ENCODE measurements at regions not wholly inside any gene's neighbourhood (a gene's known extent, or its start where the extent isn't known, plus 50 kb on each side); places are given as distances from the start of the nearest gene placed in this dataset.

DNA sequence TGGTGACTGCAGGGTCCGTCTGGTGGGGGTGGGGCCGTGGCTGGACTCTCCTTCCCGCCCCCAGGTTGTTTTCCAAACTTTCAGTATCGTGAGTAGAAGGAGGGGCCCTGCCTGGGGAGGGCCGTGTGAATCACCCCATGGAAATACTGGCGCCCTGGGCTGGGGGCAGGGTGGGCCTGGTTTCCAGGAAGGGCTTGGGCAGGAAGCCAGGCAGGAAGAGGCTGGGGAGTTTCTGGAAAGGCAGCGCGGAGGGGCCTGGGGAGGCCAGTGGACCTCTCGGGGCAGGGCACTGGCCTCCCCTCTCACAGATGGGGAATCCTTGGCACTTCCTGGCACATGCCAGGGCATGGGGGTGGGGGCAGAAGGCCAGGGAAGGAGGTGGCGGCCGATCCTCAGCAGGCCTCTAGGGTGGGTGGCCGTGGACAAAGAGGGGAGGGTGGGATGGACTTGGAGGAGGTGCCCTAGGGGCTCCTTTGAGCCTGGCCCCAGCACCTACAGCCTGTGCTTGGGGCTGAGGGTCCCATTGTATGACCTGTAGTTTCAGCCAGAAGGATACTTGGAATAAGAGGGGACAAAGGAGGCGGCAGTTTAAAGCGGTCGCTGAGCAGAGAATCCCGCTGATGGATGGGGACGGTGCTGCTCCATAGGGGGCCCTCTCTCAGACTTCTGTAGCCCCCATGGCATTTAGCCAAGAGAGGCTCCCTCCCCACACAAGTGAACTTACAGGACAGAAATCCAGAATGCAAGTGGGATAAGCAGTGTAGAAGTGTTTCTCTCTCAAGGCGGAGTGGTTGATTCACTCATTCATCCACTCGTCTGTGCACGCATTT is 56.5 kb upstream of the GATA2 start:
- Mint-ChIP-seq H3K27ac (no peak overlapping the region), H3K36me3 (ENCODE audit: insufficient read depth) (no peaks in the 10 kb centered on the region), H3K4me1 (ENCODE audit: low read depth) (no peaks in the 10 kb centered on the region), H3K9me3 (ENCODE audit: low read depth) (no peaks in the 10 kb centered on the region), H3K4me3 (ENCODE audit: low read depth) (no peak overlapping the region), H3K27me3 (peaks cover 41% of the 10 kb centered on the region)
- TF ChIP-seq, protein P1, sequence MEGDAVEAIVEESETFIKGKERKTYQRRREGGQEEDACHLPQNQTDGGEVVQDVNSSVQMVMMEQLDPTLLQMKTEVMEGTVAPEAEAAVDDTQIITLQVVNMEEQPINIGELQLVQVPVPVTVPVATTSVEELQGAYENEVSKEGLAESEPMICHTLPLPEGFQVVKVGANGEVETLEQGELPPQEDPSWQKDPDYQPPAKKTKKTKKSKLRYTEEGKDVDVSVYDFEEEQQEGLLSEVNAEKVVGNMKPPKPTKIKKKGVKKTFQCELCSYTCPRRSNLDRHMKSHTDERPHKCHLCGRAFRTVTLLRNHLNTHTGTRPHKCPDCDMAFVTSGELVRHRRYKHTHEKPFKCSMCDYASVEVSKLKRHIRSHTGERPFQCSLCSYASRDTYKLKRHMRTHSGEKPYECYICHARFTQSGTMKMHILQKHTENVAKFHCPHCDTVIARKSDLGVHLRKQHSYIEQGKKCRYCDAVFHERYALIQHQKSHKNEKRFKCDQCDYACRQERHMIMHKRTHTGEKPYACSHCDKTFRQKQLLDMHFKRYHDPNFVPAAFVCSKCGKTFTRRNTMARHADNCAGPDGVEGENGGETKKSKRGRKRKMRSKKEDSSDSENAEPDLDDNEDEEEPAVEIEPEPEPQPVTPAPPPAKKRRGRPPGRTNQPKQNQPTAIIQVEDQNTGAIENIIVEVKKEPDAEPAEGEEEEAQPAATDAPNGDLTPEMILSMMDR (IDR thresholded peaks at IDR 0.05; ENCODE audit: unreplicated experiment), result no peak
- DNase-seq (ENCODE audit: low spot score, unreplicated experiment), result no peak

DNA sequence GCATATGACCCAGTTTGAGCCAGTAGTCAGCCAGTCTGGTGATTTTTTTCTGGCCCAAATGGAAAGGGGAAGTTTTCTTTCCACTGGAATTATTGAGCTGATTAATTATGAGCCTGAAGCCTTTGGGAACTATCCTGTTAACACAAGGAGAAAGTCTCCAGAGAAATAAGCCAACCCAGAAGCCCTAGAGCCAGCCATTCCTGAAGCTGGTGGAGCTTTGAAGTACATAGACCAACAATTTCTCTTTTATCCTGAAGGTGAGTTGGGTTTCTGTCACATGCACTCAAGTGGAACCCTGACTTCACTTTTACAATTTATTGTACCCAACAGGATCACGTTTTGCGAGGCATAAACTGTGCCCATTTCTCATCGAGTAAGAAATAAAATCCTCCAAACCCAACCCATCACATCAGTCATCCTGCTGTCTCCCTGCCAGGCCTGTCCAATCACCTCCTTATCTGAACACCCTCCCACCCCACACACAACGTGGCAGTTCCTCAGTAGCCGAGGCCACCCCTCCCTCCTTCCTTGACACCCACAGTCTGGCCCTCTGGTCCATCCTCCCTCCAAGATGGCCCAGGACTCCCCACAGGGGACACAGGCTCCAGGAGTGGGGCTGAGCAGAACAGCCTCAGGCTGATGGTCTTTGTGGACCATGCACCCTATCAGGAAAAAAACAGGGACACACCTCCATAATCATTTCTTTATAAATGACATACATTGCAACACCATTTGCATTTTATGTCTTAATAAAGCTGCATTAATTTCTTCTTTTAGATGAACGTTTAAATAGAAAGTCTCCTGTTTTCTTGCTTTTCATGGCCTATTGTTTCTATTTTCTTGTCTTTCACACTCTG is 55.7 kb upstream of the GATA2 start:
- H3K4me3 Mint-ChIP-seq (ENCODE audit: low read depth), result no peak overlapping the region
- H3K4me1 Mint-ChIP-seq (ENCODE audit: low read depth), result no peaks in the 10 kb centered on the region
- peaks cover 32% of the 10 kb centered on the region for H3K27me3 Mint-ChIP-seq
- no peak overlapping the region for H3K27ac Mint-ChIP-seq
- H3K9me3 Mint-ChIP-seq (ENCODE audit: low read depth), result no peaks in the 10 kb centered on the region
- no peaks in the 10 kb centered on the region for H3K36me3 Mint-ChIP-seq (ENCODE audit: insufficient read depth)
- DNase-seq (ENCODE audit: low spot score, unreplicated experiment), result no peak
- TF ChIP-seq, protein P1 (IDR thresholded peaks at IDR 0.05; ENCODE audit: unreplicated experiment), result no peak

DNA sequence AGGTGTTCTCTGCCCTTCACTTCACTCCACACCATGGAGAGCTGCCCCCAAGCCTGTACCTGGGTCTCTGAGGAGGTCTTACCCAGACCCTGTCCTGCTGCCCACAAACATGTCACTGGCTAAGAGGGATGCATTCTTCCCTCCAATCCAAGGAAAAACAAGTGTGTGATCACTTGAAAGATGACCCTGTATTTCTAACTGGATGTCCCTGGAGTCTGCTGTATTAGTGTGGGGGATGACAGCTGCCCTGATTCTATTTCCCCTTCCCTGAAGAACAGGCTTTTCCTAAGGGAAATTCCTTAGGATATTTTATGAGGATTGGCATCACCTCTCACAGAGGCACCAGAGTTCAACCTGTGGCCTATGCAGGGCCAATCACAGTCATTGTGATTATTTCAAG is 55.0 kb upstream of the GATA2 start:
- peaks cover 27% of the 10 kb centered on the region for H3K27me3 Mint-ChIP-seq
- H3K4me1 Mint-ChIP-seq (ENCODE audit: low read depth), result no peaks in the 10 kb centered on the region
- no peaks in the 10 kb centered on the region for H3K36me3 Mint-ChIP-seq (ENCODE audit: insufficient read depth)
- no peak overlapping the region for H3K27ac Mint-ChIP-seq
- TF ChIP-seq, protein P1 (IDR thresholded peaks at IDR 0.05; ENCODE audit: unreplicated experiment), result no peak
- H3K4me3 Mint-ChIP-seq (ENCODE audit: low read depth), result no peak overlapping the region
- DNase-seq (ENCODE audit: low spot score, unreplicated experiment), result no peak
- peaks cover 4% of the 10 kb centered on the region for H3K9me3 Mint-ChIP-seq (ENCODE audit: low read depth)

DNA sequence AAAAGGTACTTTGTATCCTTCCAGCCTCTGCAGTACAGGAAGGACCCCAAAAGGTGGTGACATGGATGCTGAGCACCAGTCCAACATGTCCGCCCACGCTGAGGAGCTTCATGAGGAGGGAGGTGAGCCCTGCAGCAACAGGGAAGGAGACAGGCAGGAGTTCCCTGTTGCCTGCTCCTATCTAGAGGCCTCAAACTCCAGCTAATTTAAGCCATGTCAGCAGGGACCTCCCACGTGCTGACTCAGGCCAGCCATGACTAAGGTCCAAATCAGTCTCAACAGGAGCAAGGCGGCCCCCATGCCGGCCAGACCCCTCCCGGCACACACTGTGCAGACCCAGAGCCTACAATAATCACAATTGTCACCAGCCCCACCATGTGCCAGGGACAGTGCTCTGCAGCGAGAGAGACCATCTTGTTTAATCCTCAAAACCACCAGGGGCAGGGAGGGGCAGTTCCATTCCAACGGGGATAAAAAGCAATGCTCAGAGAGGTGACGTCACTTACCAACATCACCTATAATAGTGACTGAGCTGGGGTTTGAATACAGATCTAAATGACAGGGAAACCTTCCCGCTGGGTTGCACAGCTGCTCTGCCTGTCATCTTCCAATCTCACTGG is 54.5 kb upstream of the GATA2 start:
- Mint-ChIP-seq H3K9me3 (ENCODE audit: low read depth) (peaks cover 4% of the 10 kb centered on the region), H3K4me3 (ENCODE audit: low read depth) (no peak overlapping the region), H3K36me3 (ENCODE audit: insufficient read depth) (no peaks in the 10 kb centered on the region), H3K27me3 (peaks cover 24% of the 10 kb centered on the region), H3K27ac (no peak overlapping the region), H3K4me1 (ENCODE audit: low read depth) (no peaks in the 10 kb centered on the region)
- DNase-seq (ENCODE audit: low spot score, unreplicated experiment), result no peak
- TF ChIP-seq, protein P1 (IDR thresholded peaks at IDR 0.05; ENCODE audit: unreplicated experiment), result no peak

GRCh38 chr3:128546646-128547045 is 53.6 kb upstream of the GATA2 start:
- DNase-seq (ENCODE audit: low spot score, unreplicated experiment), result no peak
- H3K27me3 Mint-ChIP-seq, result peaks cover 19% of the 10 kb centered on the region
- no peaks in the 10 kb centered on the region for H3K4me1 Mint-ChIP-seq (ENCODE audit: low read depth)
- H3K36me3 Mint-ChIP-seq (ENCODE audit: insufficient read depth), result no peaks in the 10 kb centered on the region
- H3K4me3 Mint-ChIP-seq (ENCODE audit: low read depth), result no peak overlapping the region
- H3K9me3 Mint-ChIP-seq (ENCODE audit: low read depth), result peaks cover 4% of the 10 kb centered on the region
- TF ChIP-seq, protein P1 (IDR thresholded peaks at IDR 0.05; ENCODE audit: unreplicated experiment), result no peak
- H3K27ac Mint-ChIP-seq, result no peak overlapping the region
